ENCODE measurements at regions not wholly inside any gene's neighbourhood (a gene's known extent, or its start where the extent isn't known, plus 50 kb on each side); places are given as distances from the start of the nearest gene placed in this dataset.
"Not testable (repeated sequence)": the region's sequence is repeated elsewhere in the genome, so short reads cannot be mapped to it uniquely, and the experiment has no call there.

- Histone ChIP-seq H4K20me1 (ENCODE audit: insufficient read depth, poor library complexity, severe bottlenecking) (no peaks in the 10 kb centered on the region), H3K36me3 (replicated peaks; ENCODE audit: insufficient read depth, low read depth) (no peaks in the 10 kb centered on the region), H3K4me2 (no peak overlapping the region), H3K79me2 (no peaks in the 10 kb centered on the region), H3K27me3 (no peaks in the 10 kb centered on the region), H2AFZ (no peak overlapping the region), H3K9me3 (ENCODE audit: low read depth) (no peaks in the 10 kb centered on the region), H3K9me2 (replicated peaks; ENCODE audit: insufficient read depth) (no peaks in the 10 kb centered on the region), H3K4me1 (ENCODE audit: insufficient read depth) (no peaks in the 10 kb centered on the region), H3K4me3 (no peak overlapping the region), H3K27ac (no peak overlapping the region)
- no peak for DNase-seq (ENCODE audit: low spot score)
- TF ChIP-seq EZH2phosphoT487 (IDR thresholded peaks at IDR 0.05; ENCODE audit: low read depth, severe bottlenecking, unreplicated experiment) (no peak), EZH2 (IDR thresholded peaks at IDR 0.05; ENCODE audit: borderline replicate concordance) (no peak), CTCF (IDR thresholded peaks at IDR 0.05; ENCODE audit: poor library complexity) (no peak)
- WGBS (ENCODE audit: low lambda C conversion rate, missing lambda C conversion rate): 71% methylated on average over 6 of the region's 6 CpGs
Measured at GRCh38 chr18:67455890-67456501, 60.5 kb downstream of the DSEL start.

- Histone ChIP-seq H3K4me2 (no peak overlapping the region), H3K9me2 (replicated peaks; ENCODE audit: insufficient read depth) (no peaks in the 10 kb centered on the region), H3K27ac (no peak overlapping the region), H3K27me3 (no peaks in the 10 kb centered on the region), H3K4me1 (ENCODE audit: insufficient read depth) (no peaks in the 10 kb centered on the region), H4K20me1 (ENCODE audit: insufficient read depth, poor library complexity, severe bottlenecking) (no peaks in the 10 kb centered on the region), H3K36me3 (replicated peaks; ENCODE audit: insufficient read depth, low read depth) (no peaks in the 10 kb centered on the region), H3K79me2 (no peaks in the 10 kb centered on the region), H3K4me3 (no peak overlapping the region), H3K9me3 (ENCODE audit: low read depth) (no peaks in the 10 kb centered on the region), H2AFZ (no peak overlapping the region)
- DNase-seq (ENCODE audit: low spot score): no peak
- WGBS (ENCODE audit: low lambda C conversion rate, missing lambda C conversion rate): 25% methylated on average over 2 of the region's 2 CpGs
- no peak for TF ChIP-seq EZH2phosphoT487 (IDR thresholded peaks at IDR 0.05; ENCODE audit: low read depth, severe bottlenecking, unreplicated experiment)
- no peak for TF ChIP-seq CTCF (IDR thresholded peaks at IDR 0.05; ENCODE audit: poor library complexity)
- no peak for TF ChIP-seq EZH2 (IDR thresholded peaks at IDR 0.05; ENCODE audit: borderline replicate concordance)
Measured at GRCh38 chr18:67453901-67454300, 62.6 kb downstream of the DSEL start.

GRCh38 chr18:67451960-67452359 is 64.6 kb downstream of the DSEL start:
- H2AFZ ChIP-seq: no peak overlapping the region
- no peak overlapping the region for H3K4me3 ChIP-seq
- 93% methylated on average over 2 of the region's 2 CpGs for WGBS (ENCODE audit: low lambda C conversion rate, missing lambda C conversion rate)

GRCh38 chr18:67451101-67451500 is 65.4 kb downstream of the DSEL start:
- H3K4me1 ChIP-seq (ENCODE audit: insufficient read depth); H3K4me2 ChIP-seq; H2AFZ ChIP-seq; H3K79me2 ChIP-seq; H3K36me3 ChIP-seq (replicated peaks; ENCODE audit: insufficient read depth, low read depth); H4K20me1 ChIP-seq (ENCODE audit: insufficient read depth, poor library complexity, severe bottlenecking); H3K9me3 ChIP-seq (ENCODE audit: low read depth); H3K27ac ChIP-seq; H3K9me2 ChIP-seq (replicated peaks; ENCODE audit: insufficient read depth); DNase-seq (ENCODE audit: low spot score); H3K4me3 ChIP-seq; H3K27me3 ChIP-seq: not testable (repeated sequence)
- WGBS (ENCODE audit: low lambda C conversion rate, missing lambda C conversion rate): 76% methylated on average over 10 of the region's 10 CpGs

More at GRCh38 chr18:67451960-67452359, 64.6 kb downstream of the DSEL start:
- no peak for DNase-seq (ENCODE audit: low spot score)
- H3K79me2 ChIP-seq: no peaks in the 10 kb centered on the region
- no peaks in the 10 kb centered on the region for H3K36me3 ChIP-seq (replicated peaks; ENCODE audit: insufficient read depth, low read depth)
- TF ChIP-seq EZH2 (IDR thresholded peaks at IDR 0.05; ENCODE audit: borderline replicate concordance): no peak
- TF ChIP-seq CTCF (IDR thresholded peaks at IDR 0.05; ENCODE audit: poor library complexity): no peak
- no peak for TF ChIP-seq EZH2phosphoT487 (IDR thresholded peaks at IDR 0.05; ENCODE audit: low read depth, severe bottlenecking, unreplicated experiment)
- H4K20me1 ChIP-seq (ENCODE audit: insufficient read depth, poor library complexity, severe bottlenecking): no peaks in the 10 kb centered on the region
- H3K4me2 ChIP-seq: no peak overlapping the region
- no peaks in the 10 kb centered on the region for H3K4me1 ChIP-seq (ENCODE audit: insufficient read depth)
- no peaks in the 10 kb centered on the region for H3K27me3 ChIP-seq
- H3K9me3 ChIP-seq (ENCODE audit: low read depth): no peaks in the 10 kb centered on the region
- H3K9me2 ChIP-seq (replicated peaks; ENCODE audit: insufficient read depth): no peaks in the 10 kb centered on the region
- H3K27ac ChIP-seq: no peak overlapping the region

Measured in hepatocyte (in vitro differentiated cells).